Hepatic stellate cell (primary cell): ENCODE measurements at regions not wholly inside any gene's neighbourhood (a gene's known extent, or its start where the extent isn't known, plus 50 kb on each side); places are given as distances from the start of the nearest gene placed in this dataset.
"Not testable (repeated sequence)": the region's sequence is repeated elsewhere in the genome, so short reads cannot be mapped to it uniquely, and the experiment has no call there.

Experiments
- DNase-seq: peaks from one replicate; pipeline ENCODE4 v3.0.0; 2011; ENCODE audit warnings: low spot score

DNA sequence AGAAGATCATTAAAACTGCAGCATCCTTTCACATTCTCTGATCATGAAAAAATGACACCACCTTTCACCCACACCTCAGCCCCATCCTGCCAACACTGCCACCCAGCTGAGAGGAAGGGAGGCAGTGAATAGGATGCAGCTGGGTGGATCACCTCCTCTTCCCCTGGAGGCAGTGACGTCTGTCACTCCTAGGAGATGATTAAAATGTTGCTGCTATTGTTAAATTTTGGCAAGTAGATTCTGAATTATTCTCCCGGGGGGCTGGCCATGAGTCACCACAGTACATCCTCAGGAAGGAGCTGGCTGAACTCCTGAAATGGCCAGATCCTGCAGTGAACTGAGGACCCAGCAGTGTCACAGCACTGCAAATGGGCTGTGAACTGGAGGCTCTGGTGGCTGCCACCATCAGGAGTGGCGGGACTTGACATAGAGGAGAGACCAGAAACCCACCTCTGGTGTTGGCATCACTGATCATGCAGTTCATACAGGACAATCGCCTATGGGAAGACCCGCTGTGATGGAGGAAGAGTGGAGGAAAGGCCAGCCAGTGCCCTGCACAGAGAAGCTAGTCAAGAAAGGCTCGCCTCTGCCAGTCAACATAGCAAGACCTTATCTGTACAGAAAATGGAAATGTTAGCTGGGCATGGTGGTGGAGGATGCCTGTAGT lies 199.1 kb downstream of the FAM43A start:
- DNase-seq: no peak

GRCh38 chr3:194885766-194886165 lies 200.1 kb downstream of the FAM43A start:
- DNase-seq: no peak

GRCh38 chr3:194886836-194887235 lies 201.2 kb downstream of the FAM43A start:
- DNase-seq: no peak

DNA sequence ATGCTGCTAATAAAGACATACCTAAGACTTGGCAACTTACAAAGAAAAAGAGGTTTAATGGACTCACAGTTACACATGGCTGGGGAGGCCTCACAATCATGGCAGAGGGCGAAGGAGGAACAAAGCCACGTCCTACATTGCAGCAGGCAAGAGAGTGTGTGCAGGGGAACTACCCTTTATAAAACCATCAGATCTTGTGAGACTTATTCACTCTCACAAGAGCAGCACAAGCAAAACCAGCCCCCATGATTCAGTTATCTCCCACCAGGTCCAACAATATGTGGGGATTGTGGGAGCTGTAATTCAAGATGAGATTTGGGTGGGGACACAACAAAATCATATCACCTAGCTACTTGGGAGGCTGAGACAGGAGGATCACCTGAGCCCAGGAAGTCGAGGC lies 202.4 kb downstream of the FAM43A start:
- DNase-seq: not testable (repeated sequence)

- no peak for DNase-seq
Observed at GRCh38 chr3:194888916-194889315, 203.2 kb downstream of the FAM43A start.

GRCh38 chr3:194890091-194890490 lies 204.4 kb downstream of the FAM43A start:
- no peak for DNase-seq

DNA sequence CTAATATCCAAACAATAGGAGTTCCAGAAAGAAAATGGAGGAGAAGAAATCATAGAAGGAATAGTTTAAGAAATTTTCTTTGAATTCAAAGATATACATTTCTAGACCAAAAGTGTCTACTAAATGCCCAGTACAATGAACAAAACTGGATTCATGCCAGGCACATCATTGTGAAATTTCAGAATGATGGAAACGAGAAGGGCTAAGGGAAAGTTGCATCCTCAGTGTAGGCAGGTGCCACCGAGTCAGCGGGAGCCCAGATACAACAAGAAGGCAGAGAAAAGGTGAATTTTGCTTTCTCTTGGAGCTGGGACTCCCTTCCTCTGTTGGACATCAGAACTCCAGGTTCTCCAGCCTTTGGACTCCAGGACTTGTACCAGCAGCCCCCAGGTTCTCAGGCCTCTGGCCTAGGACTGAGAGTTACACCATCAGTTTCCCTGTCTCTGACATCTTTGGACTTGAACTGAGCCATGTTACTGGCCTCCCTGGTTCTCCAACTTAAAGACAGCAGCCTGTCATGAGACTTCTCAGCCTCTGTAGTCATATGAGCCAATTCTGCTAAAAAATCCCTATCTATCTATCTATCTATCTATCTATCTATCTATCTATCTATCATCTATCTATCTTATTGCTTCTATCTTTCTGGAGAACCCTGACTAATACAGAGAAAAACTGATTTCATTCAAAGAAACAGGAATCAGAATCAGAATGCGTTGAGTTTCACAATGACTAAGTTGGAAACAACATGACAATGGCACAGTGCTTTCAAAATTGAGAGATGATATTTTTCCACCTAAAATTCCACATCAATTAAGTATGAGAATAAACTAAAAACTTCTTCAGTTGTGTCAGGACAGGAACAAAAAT lies 207.7 kb downstream of the FAM43A start:
- no peak for DNase-seq

DNA sequence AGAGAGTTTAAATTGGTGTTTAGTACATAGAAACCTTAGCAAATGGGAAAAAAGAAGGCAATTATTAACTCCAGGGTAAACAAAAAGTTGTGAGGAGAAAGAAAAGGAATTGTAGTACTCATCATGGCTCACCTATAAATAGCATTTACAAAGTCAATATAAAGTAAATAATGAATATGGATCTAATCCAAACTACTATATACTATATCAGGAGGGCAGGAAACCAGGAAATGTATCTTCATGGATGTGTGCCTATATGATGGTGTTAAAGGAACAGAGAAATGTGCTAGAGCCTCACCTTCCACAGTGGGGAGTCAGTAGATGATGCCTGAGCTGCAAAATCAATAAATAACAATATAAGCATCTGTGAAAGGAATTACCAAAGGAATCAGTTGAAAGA lies 208.9 kb downstream of the FAM43A start:
- no peak for DNase-seq

DNA sequence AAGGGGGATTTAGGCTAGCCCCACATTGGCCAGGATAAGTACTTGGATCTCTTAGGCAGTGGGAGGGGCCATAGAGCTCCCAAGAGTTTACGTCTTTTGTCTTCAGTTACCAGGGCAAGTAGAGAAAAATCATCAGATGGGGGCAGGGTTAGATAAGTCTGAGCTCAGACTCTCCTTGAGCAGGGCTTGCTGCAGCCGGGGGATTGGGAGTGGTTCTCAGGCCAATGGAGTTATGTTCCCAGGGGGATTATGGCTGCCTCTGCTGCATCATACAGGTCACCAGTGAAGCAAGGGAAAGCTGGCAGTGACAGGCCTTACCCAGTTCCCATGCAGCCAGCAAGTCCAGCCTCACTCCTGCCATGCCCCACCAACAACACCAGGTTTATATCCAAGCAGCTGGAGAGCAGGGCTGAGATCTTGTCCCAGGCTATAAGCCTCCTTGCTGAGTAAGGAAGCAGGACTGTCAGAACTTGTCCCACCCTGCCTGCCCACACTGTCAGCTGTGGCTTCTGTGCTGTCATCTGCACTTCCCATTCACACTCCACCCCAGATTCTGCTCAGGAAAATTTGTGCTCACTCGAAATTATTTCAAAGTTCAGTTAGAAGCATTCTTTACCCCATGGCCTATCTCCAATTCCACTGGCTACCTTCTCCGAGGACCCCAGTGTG lies 215.3 kb downstream of the FAM43A start:
- no peak for DNase-seq

DNA sequence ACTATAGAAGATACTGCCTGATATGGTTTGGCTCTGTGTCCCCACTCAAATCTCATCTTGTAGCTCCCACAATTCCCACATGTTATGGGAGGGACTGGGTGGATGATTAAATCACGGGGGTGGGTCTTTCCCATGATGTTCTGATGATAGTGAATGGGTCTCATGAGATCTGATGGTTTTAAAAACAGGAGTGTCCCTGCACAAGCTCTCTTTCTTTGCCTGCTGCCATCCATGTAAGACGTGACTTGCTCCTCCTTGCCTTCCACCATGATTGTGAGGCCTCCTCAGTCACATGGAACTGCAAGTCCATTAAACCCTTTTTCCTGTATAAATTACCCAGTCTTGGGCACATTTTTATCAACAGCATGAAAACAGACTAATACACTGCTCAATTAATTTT lies 217.8 kb downstream of the FAM43A start:
- not testable (repeated sequence) for DNase-seq

DNA sequence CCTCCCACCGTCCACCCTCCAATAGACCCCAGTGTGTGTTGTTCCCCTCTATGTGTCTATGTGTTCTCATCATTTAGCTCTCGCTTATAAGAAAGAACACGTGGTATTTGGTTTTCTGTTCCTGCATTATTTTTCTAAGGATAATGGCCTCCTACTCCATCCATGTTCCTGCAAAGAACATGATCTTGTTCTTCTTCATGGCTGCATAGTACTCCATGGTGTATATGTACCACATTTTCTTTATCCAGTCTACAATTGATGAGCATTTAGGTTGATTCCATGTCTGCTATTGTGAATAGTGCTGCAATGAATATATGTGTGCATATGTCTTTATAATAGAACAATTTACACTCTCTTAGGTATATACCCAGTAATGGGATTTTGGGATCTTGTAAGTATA lies 219.3 kb downstream of the FAM43A start:
- DNase-seq: not testable (repeated sequence)

GRCh38 chr3:194905696-194906095 lies 220.0 kb downstream of the FAM43A start:
- DNase-seq: no peak

- DNase-seq: no peak
Observed at GRCh38 chr3:194906229-194906629, 220.5 kb downstream of the FAM43A start.

- DNase-seq: no peak
Observed at GRCh38 chr3:194906970-194907629, 221.4 kb downstream of the FAM43A start.

DNA sequence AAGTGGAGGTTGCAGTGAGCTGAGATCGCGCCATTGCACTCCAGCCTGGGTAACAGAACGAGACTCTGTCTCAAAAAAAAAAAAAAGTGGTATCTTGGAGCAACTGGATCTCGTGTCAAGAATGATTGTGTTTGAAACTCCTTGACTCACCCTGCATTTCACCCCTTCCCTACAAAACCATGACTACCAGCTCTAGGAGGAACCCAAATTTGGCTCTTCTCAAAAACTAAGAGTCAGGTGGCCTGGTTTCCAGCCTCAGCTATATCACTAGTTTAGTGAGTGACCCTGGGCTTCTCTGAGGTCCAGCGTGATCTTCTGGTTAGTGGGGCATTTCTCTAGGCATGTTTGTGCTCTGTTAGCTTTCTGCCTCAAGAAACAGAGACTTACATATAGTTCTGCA lies 222.1 kb downstream of the FAM43A start:
- no peak for DNase-seq

DNA sequence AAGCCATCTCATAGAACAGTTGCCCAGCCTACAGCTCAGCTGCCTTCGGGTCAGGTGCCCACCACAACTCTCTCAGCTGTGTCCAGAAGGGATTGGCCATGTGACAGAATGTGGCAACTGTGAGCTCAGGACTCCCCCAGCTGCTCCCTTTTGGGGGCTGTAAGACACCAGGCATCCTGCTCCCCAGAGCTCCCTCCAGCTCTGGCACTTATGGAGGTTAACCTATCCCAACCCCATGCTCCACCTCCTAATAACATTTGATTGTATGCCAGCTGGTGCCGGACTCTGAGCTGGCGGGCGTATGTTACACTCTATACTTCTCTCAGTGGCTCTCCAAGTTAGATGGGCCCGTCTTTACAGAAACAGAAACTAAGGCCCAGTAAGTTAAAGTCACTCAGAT lies 222.8 kb downstream of the FAM43A start:
- no peak for DNase-seq

GRCh38 chr3:194908972-194909371 lies 223.3 kb downstream of the FAM43A start:
- no peak for DNase-seq

GRCh38 chr3:194910414-194910984 lies 224.8 kb downstream of the FAM43A start:
- no peak for DNase-seq

DNA sequence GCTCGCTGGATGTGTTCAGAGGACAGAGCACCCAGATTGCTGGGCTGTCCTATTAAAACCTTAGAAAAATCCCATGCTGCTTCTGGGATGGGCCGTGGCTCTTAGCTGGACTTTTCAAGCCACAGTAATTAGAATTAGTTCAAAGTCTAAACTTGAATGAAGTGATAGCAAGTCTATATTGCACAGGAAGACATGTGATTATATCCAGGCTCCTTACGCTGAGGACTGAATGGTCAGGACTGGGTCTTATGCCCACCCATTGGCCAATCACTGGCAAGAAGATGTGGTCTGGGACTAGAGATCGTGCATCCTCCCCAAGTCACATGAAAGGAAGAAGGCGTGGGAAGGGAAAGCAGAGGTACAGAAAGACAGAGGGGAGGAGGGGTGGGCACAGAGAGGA lies 227.6 kb downstream of the FAM43A start:
- DNase-seq: no peak

- not testable (repeated sequence) for DNase-seq
Observed at GRCh38 chr3:194924889-194925288, 239.2 kb downstream of the FAM43A start.

- no peak for DNase-seq
Observed at GRCh38 chr3:194925614-194926013, 239.9 kb downstream of the FAM43A start.

- DNase-seq: no peak
Observed at GRCh38 chr3:194928227-194928626, 242.5 kb downstream of the FAM43A start.
